Prostate gland (tissue), 2 donors: ENCODE measurements at regions not wholly inside any gene's neighbourhood (a gene's known extent, or its start where the extent isn't known, plus 50 kb on each side); places are given as distances from the start of the nearest gene placed in this dataset.
"Not testable (repeated sequence)": the region's sequence is repeated elsewhere in the genome, so short reads cannot be mapped to it uniquely, and the experiment has no call there.

Experiments
- DNase-seq: peaks from one replicate; pipeline ENCODE4 v3.0.0-alpha.2; 2019; ENCODE audit warnings: low spot score
- H3K27ac ChIP-seq, 2 donors: fragments of 200-600 bp; sonication (generic); 2 replicates each; pipeline ENCODE4 v1.5.1; 2017 to 2019
- H3K27me3 ChIP-seq: fragments of 200-600 bp; sonication (generic); replicated peaks from 2 replicates; pipeline ENCODE4 v1.5.1; 2019; ENCODE audit not compliant: insufficient read depth
- H3K36me3 ChIP-seq, 2 donors: fragments of 200-600 bp; sonication (generic); 1 replicate in 1 of 2; 2 replicates in 1 of 2; pipeline versions ENCODE4 v1.5.1 to v1.8.1; 2017 to 2019
- H3K4me1 ChIP-seq: fragments of 200-600 bp; sonication (generic); replicated peaks from 2 replicates; pipeline ENCODE4 v1.5.1; 2019
- H3K4me3 ChIP-seq, 2 donors: fragments of 200-600 bp; sonication (generic); 2 replicates each; pipeline ENCODE4 v1.5.1; 2017 to 2019
- H3K9me3 ChIP-seq: fragments of 200-600 bp; sonication (generic); 2 replicates; pipeline ENCODE4 v1.5.1; 2017
- POLR2A ChIP-seq: fragments of 450-650 bp; IDR thresholded peaks from one replicate; pipeline ENCODE4 v1.6.1; 2016; ENCODE audit warnings: antibody characterized with exemption, mild to moderate bottlenecking
- POLR2AphosphoS5 ChIP-seq: sonication (generic); formaldehyde crosslinking; IDR thresholded peaks from one replicate; pipeline ENCODE4 v1.6.1; 2017; ENCODE audit warnings: antibody characterized with exemption
- WGBS: methylation state at CpG from one replicate; pipeline ENCODE4 v1.1.5; 2018; 5-methylcytosine and 5-hydroxymethylcytosine counted together
- intact Hi-C: fragments of 100-400 bp; cut with DNase I; formaldehyde crosslinking; loops from one replicate; pipeline ENCODE4 v1.14.2; 2022
- TF ChIP-seq, protein P1 (sequence below), 4 experiments: fragments of 200-600 bp in 2 of 4; fragments of 450-650 bp in 2 of 4; sonication (generic) in 2 of 4; IDR thresholded peaks; 1 replicate in 3 of 4; 2 replicates in 1 of 4; pipeline ENCODE4 v1.5.1; 2016 to 2019; ENCODE audit warnings: antibody characterized with exemption in 4 of 4, mild to moderate bottlenecking in 2 of 4, moderate library complexity in 2 of 4

DNA sequence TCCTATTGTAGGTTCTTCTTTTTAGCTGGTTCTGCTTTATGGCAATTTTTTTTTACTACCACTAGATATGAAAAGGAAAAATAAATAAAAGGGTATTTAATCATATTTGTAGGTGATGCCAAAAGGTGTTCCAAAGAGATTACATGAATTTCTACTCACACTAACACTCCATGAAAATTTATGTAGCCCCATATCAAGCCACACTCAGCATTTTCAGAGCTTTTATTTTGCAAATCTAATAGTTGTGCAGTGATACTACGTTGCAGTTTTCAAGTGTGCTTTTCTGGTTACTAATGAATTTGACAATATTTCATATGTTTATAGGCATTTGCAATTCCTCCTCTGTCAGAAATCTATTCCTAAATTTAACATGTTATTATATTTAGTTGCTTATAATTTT lies 363.9 kb upstream of the TMEFF2 start:
- DNase-seq: no peak
- no peaks in the 10 kb centered on the region for H3K36me3 ChIP-seq
- 68% methylated on average over 1 of the region's 1 CpG for WGBS
- H3K27ac ChIP-seq: no peak overlapping the region
- no peak overlapping the region for H3K4me3 ChIP-seq
- TF ChIP-seq POLR2AphosphoS5 (no peak), POLR2A (no peak)
- TF ChIP-seq, protein P1, sequence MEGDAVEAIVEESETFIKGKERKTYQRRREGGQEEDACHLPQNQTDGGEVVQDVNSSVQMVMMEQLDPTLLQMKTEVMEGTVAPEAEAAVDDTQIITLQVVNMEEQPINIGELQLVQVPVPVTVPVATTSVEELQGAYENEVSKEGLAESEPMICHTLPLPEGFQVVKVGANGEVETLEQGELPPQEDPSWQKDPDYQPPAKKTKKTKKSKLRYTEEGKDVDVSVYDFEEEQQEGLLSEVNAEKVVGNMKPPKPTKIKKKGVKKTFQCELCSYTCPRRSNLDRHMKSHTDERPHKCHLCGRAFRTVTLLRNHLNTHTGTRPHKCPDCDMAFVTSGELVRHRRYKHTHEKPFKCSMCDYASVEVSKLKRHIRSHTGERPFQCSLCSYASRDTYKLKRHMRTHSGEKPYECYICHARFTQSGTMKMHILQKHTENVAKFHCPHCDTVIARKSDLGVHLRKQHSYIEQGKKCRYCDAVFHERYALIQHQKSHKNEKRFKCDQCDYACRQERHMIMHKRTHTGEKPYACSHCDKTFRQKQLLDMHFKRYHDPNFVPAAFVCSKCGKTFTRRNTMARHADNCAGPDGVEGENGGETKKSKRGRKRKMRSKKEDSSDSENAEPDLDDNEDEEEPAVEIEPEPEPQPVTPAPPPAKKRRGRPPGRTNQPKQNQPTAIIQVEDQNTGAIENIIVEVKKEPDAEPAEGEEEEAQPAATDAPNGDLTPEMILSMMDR (IDR thresholded peaks at IDR 0.05): no peak
- H3K27me3 ChIP-seq: no peaks in the 10 kb centered on the region
- no peaks in the 10 kb centered on the region for H3K9me3 ChIP-seq
- intact Hi-C loops: no loop called here
- H3K4me1 ChIP-seq: no peaks in the 10 kb centered on the region

- Histone ChIP-seq H3K4me1 (no peaks in the 10 kb centered on the region), H3K27ac (no peak overlapping the region), H3K36me3 (no peaks in the 10 kb centered on the region), H3K9me3 (no peaks in the 10 kb centered on the region), H3K27me3 (no peaks in the 10 kb centered on the region), H3K4me3 (no peak overlapping the region)
- 88% methylated on average over 3 of the region's 3 CpGs for WGBS
- intact Hi-C loops: no loop called here
- no peak for TF ChIP-seq POLR2AphosphoS5
- no peak for TF ChIP-seq POLR2A
- TF ChIP-seq, protein P1 (IDR thresholded peaks at IDR 0.05): no peak
- DNase-seq: no peak
Observed at GRCh38 chr2:192555740-192556139, 361.0 kb upstream of the TMEFF2 start.

DNA sequence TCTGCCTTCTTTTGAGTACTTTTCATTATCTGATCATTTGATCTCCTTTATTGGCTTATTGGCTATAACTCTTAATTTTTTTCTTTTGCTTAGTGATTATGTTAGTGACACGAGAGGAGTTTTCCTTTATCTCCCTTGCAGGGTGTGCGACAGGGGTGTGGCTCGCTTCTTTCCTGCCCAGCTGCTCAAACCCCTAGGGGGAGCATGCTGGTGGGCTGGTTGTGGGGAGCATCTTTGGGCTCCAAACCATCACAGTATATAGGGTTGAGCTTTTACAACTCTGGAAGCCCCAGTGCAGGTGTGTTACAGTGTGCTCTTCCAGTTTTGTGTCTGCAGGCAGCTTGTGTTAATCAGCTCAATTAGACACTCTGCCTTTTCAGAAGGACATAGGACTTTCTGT lies 357.0 kb upstream of the TMEFF2 start:
- Histone ChIP-seq H3K36me3 (no peaks in the 10 kb centered on the region), H3K27ac (no peak overlapping the region), H3K4me3 (no peak overlapping the region), H3K9me3 (no peaks in the 10 kb centered on the region), H3K4me1 (no peaks in the 10 kb centered on the region), H3K27me3 (no peaks in the 10 kb centered on the region)
- 82% methylated on average over 3 of the region's 3 CpGs for WGBS
- no peak for DNase-seq
- intact Hi-C loops: no loop called here
- no peak for TF ChIP-seq POLR2A
- TF ChIP-seq POLR2AphosphoS5: no peak
- TF ChIP-seq, protein P1 (IDR thresholded peaks at IDR 0.05): no peak

- 69% methylated on average over 3 of the region's 3 CpGs for WGBS
- H3K27ac ChIP-seq: no peak overlapping the region
- no peaks in the 10 kb centered on the region for H3K4me1 ChIP-seq
- H3K4me3 ChIP-seq: no peak overlapping the region
- H3K36me3 ChIP-seq: no peaks in the 10 kb centered on the region
- H3K9me3 ChIP-seq: no peaks in the 10 kb centered on the region
- DNase-seq: no peak
- no peaks in the 10 kb centered on the region for H3K27me3 ChIP-seq
- TF ChIP-seq, protein P1 (IDR thresholded peaks at IDR 0.05): no peak
- no peak for TF ChIP-seq POLR2AphosphoS5
- TF ChIP-seq POLR2A: no peak
- intact Hi-C loops: no loop called here
Observed at GRCh38 chr2:192546565-192546964, 351.8 kb upstream of the TMEFF2 start.

DNA sequence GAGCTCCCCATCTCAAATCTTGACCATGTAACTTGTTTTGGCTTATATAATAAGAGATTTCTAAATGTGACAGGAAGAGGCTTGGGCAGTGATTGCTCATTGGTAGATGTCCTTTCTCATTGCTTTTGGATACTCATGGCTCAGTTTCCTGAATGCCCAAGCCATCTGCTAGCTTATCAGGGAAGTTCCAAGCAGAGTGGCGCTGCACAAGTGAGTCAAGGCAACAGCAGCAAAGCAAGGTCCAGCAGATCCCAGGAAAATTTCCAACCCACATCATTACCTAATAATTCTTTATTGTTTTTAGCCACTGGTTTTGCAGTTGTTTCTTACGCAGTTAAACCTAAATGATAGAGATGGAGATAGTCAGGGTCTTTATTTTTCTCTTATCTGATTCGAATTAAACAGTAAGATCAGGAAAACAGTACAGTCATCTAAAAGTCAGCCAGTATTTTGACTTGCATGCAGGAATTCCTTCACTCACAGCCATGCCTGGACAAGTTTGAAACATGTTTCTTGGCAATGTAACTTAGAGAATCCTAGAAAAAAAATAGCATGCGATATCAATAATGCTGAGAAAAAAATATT lies 349.7 kb upstream of the TMEFF2 start:
- intact Hi-C loops: no loop called here
- DNase-seq: no peak
- no peaks in the 10 kb centered on the region for H3K27me3 ChIP-seq

DNA sequence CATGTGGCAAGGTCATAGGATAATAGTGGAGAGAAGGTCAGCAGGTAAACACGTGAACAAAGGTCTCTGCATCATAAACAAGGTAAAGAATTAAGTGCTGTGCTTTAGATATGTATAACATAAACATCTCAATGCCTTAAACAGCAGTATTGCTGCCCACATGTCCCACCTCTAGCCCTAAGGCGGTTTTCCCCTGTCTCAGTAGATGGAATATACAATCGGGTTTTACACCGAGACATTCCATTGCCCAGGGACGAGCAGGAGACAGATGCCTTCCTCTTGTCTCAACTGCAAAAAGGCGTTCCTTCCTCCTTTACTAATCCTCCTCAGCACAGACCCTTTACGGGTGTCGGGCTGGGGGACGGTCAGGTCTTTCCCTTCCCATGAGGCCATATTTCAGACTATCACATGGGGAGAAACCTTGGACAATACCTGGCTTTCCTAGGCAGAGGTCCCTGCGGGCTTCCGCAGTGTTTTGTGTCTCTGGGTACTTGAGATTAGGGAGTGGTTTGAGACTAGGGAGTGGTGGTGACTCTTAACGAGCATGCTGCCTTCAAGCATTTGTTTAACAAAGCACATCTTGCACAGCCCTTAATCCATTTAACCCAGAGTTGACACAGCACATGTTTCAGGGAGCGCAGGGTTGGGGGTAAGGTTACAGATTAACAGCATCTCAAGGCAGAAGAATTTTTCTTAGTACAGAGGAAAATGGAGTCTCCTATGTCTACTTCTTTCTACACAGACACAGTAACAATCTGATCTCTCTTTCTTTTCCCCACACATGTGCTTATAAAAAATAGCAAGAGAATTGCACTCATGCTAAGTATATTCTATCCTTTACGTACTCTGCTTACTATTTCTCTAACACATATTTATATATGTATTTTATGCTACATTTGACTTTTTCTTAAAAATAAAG lies 347.7 kb upstream of the TMEFF2 start:
- H3K9me3 ChIP-seq, H3K27me3 ChIP-seq, intact Hi-C loops, H3K36me3 ChIP-seq, H3K4me3 ChIP-seq, H3K4me1 ChIP-seq, DNase-seq, H3K27ac ChIP-seq: not testable (repeated sequence)
- 64% methylated on average over 12 of the region's 14 CpGs for WGBS

More for the DNA sequence above, 349.7 kb upstream of the TMEFF2 start:
- Histone ChIP-seq H3K4me1 (no peaks in the 10 kb centered on the region), H3K9me3 (no peaks in the 10 kb centered on the region), H3K36me3 (no peaks in the 10 kb centered on the region), H3K27ac (no peak overlapping the region), H3K4me3 (no peak overlapping the region)
- no peak for TF ChIP-seq POLR2A
- TF ChIP-seq, protein P1 (IDR thresholded peaks at IDR 0.05): no peak
- TF ChIP-seq POLR2AphosphoS5: no peak
- WGBS: 44% methylated on average over 4 of the region's 4 CpGs
